ENCODE measurements at regions not wholly inside any gene's neighbourhood (a gene's known extent, or its start where the extent isn't known, plus 50 kb on each side); places are given as distances from the start of the nearest gene placed in this dataset.
"Not testable (repeated sequence)": the region's sequence is repeated elsewhere in the genome, so short reads cannot be mapped to it uniquely, and the experiment has no call there.

DNA sequence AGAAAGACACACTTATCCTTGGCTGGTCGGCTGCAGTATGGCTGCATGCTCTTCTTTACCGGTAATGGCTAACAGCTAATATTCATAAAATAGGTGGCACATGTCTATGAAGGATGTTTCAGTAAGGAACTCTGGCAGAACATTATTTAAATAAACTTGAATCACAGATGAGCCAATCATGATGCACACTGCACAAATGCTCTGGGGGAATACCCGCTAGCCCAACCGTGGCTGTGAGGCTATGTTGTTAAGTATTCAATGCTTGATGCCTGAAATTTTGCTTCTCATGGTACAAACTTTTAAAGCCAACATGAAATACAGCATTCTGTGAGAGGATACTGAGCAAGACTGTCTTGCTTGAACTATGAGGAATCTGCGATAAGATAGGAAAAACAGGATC lies 505.8 kb downstream of the ZEB2 start:
- Histone ChIP-seq H3K4me3 (ENCODE audit: low read length) (no peak overlapping the region), H3K27ac (ENCODE audit: low read length) (no peak overlapping the region), H3K36me3 (ENCODE audit: control insufficient read depth, low read depth, low read length) (no peaks in the 10 kb centered on the region), H3K27me3 (ENCODE audit: control insufficient read depth, insufficient read depth, low read length) (no peaks in the 10 kb centered on the region), H3K4me1 (ENCODE audit: control insufficient read depth, low read depth, low read length) (no peaks in the 10 kb centered on the region), H3K9me3 (ENCODE audit: control insufficient read depth, low read depth, low read length) (no peaks in the 10 kb centered on the region), H3K9ac (ENCODE audit: low read length) (no peak overlapping the region)

DNA sequence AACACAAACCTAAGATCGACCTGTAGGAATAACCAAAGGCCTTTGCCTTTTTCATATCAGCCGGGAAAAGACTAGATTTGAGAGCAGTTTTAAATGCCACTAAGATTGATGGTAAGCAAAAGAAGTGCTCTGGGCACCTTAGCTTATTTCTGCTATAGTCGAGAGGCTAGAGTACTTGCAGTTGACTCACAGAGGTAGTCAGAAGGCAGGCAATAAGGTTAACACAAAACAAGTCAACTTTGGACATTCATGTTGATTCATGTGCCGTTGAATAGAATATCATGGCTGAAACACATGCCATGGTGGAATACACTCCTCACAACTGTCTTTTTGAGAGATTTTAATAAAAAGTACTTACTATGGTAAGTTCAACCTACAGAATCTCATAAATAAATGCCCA lies 507.6 kb downstream of the ZEB2 start:
- Histone ChIP-seq H3K9ac (ENCODE audit: low read length) (no peak overlapping the region), H3K27me3 (ENCODE audit: control insufficient read depth, insufficient read depth, low read length) (no peaks in the 10 kb centered on the region), H3K9me3 (ENCODE audit: control insufficient read depth, low read depth, low read length) (no peaks in the 10 kb centered on the region), H3K36me3 (ENCODE audit: control insufficient read depth, low read depth, low read length) (no peaks in the 10 kb centered on the region), H3K4me3 (ENCODE audit: low read length) (no peak overlapping the region), H3K4me1 (ENCODE audit: control insufficient read depth, low read depth, low read length) (no peaks in the 10 kb centered on the region), H3K27ac (ENCODE audit: low read length) (no peak overlapping the region)

DNA sequence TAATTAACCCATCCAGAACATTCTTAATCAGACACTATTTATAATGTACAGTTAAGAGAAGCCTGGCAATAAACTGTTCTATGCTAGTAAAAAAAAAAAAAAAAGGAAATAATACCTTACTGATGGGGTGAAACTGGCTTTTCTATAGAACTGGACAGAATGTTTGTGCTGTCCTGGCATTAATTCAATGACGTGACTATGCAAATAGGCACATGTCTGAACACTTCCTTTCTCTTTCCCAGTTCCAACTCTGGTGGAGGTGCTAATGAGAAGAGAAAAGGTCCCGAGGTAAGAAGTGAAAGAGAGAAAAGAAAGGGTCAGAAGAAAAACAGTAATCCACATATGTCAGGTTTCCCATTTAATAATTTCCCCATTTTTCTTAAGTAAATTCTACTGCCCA lies 508.4 kb downstream of the ZEB2 start:
- H3K4me1 ChIP-seq (ENCODE audit: control insufficient read depth, low read depth, low read length) = no peaks in the 10 kb centered on the region
- no peak overlapping the region for H3K4me3 ChIP-seq (ENCODE audit: low read length)
- H3K27me3 ChIP-seq (ENCODE audit: control insufficient read depth, insufficient read depth, low read length) = no peaks in the 10 kb centered on the region
- no peaks in the 10 kb centered on the region for H3K9me3 ChIP-seq (ENCODE audit: control insufficient read depth, low read depth, low read length)
- no peak overlapping the region for H3K9ac ChIP-seq (ENCODE audit: low read length)
- H3K27ac ChIP-seq (ENCODE audit: low read length) = no peak overlapping the region
- H3K36me3 ChIP-seq (ENCODE audit: control insufficient read depth, low read depth, low read length) = no peaks in the 10 kb centered on the region

DNA sequence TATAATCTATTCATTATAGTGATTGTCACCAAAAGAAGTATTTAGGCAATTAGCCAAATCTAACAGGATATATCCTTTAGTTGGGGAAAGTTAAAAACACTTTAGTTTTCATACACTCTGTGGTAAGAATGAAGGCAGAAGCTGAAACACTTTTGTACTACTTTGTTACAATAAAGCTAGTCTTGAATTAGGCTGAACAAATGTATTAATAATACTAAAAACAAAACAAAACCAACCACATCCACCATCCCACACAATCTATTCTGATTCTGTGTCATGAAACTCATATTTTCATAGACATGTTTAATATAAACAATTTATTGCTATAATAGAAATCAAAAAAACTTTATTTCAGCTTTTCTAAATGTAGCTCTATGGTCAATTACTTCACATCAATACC lies 508.8 kb downstream of the ZEB2 start:
- H3K9me3 ChIP-seq (ENCODE audit: control insufficient read depth, low read depth, low read length) = no peaks in the 10 kb centered on the region
- H3K4me1 ChIP-seq (ENCODE audit: control insufficient read depth, low read depth, low read length) = no peaks in the 10 kb centered on the region
- H3K27me3 ChIP-seq (ENCODE audit: control insufficient read depth, insufficient read depth, low read length) = no peaks in the 10 kb centered on the region
- H3K27ac ChIP-seq (ENCODE audit: low read length) = no peak overlapping the region
- H3K4me3 ChIP-seq (ENCODE audit: low read length) = no peak overlapping the region
- H3K9ac ChIP-seq (ENCODE audit: low read length) = no peak overlapping the region
- no peaks in the 10 kb centered on the region for H3K36me3 ChIP-seq (ENCODE audit: control insufficient read depth, low read depth, low read length)

DNA sequence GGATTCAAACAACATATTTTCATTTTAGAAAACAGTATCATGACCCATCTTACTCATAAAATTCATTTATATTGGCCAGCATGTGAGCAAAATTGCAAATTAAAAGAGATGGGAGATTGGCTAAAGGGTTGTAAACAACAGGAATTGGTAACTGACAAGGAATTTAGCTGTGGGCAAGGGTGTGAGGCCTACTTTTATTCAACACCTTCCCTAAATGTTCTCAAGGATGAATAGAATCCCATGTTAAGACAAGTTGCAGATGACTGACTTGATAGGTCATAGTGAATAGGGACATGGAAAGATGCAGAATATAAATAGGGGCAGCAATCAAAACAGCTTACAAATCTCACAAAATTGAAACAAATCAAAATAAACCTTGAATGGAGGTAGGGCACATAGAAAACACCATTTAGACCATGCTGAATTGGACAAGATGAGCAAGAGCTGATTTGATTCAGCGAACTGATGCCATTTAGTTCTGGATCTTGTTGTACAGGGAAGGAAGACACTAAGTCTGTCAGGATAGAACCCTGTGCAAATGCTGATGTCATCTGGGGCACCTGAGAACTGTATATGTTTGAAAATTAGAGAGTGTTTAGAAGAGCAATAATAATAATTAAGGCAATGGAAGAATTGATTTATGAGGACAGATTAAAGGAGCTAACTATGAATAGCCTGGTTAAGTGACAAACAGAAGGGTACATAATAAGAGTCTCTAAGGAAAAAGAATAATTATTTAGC lies 509.7 kb downstream of the ZEB2 start:
- H3K27ac ChIP-seq (ENCODE audit: low read length) = no peak overlapping the region
- no peaks in the 10 kb centered on the region for H3K4me1 ChIP-seq (ENCODE audit: control insufficient read depth, low read depth, low read length)
- no peaks in the 10 kb centered on the region for H3K27me3 ChIP-seq (ENCODE audit: control insufficient read depth, insufficient read depth, low read length)
- no peaks in the 10 kb centered on the region for H3K36me3 ChIP-seq (ENCODE audit: control insufficient read depth, low read depth, low read length)
- no peak overlapping the region for H3K9ac ChIP-seq (ENCODE audit: low read length)
- no peaks in the 10 kb centered on the region for H3K9me3 ChIP-seq (ENCODE audit: control insufficient read depth, low read depth, low read length)
- H3K4me3 ChIP-seq (ENCODE audit: low read length) = no peak overlapping the region

DNA sequence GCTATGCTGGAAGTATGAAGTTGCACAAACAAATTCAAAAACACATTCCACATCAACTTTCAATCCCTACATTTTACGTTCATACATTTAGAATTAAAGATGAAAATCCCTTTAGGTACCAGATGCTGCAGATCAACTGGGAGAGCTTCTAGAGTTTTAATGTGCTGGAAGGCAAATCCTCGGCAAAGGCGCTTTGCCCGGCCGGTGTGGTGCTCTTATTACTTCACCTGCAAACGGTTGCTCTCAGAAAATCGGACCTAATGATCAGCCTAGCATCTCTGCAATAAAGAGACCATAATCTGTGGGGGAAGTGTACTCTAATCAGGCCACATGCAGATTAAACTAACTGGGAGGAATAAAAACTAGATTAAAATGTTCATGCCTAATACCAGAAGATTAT lies 513.8 kb downstream of the ZEB2 start:
- H3K27ac ChIP-seq (ENCODE audit: low read length) = no peak overlapping the region
- H3K27me3 ChIP-seq (ENCODE audit: control insufficient read depth, insufficient read depth, low read length) = no peaks in the 10 kb centered on the region
- no peak overlapping the region for H3K9ac ChIP-seq (ENCODE audit: low read length)
- H3K4me1 ChIP-seq (ENCODE audit: control insufficient read depth, low read depth, low read length) = peaks cover 10% of the 10 kb centered on the region
- H3K9me3 ChIP-seq (ENCODE audit: control insufficient read depth, low read depth, low read length) = no peaks in the 10 kb centered on the region
- H3K4me3 ChIP-seq (ENCODE audit: low read length) = no peak overlapping the region
- no peaks in the 10 kb centered on the region for H3K36me3 ChIP-seq (ENCODE audit: control insufficient read depth, low read depth, low read length)

DNA sequence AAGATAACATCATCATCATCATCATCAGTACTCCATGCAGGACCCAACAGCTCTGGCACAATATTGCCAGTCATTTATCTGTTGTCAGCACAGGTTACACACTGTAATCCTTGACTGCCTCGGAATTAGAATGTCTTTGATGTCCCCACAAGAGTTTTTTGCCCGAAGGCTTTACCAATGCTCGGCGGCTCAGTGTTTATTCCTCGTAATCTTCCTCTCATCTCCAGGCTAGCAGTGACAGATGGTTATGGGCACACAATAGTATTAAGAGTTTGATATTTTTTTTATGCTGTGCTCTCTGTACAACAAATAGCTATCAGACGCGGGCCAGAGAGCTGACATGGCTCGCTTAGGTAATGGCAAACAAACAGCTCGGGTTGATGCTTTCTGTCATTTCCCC lies 515.2 kb downstream of the ZEB2 start:
- H3K4me3 ChIP-seq (ENCODE audit: low read length) = no peak overlapping the region
- no peaks in the 10 kb centered on the region for H3K9me3 ChIP-seq (ENCODE audit: control insufficient read depth, low read depth, low read length)
- no peak overlapping the region for H3K27ac ChIP-seq (ENCODE audit: low read length)
- H3K36me3 ChIP-seq (ENCODE audit: control insufficient read depth, low read depth, low read length) = no peaks in the 10 kb centered on the region
- no peak overlapping the region for H3K9ac ChIP-seq (ENCODE audit: low read length)
- peaks cover 10% of the 10 kb centered on the region for H3K4me1 ChIP-seq (ENCODE audit: control insufficient read depth, low read depth, low read length)
- no peaks in the 10 kb centered on the region for H3K27me3 ChIP-seq (ENCODE audit: control insufficient read depth, insufficient read depth, low read length)

DNA sequence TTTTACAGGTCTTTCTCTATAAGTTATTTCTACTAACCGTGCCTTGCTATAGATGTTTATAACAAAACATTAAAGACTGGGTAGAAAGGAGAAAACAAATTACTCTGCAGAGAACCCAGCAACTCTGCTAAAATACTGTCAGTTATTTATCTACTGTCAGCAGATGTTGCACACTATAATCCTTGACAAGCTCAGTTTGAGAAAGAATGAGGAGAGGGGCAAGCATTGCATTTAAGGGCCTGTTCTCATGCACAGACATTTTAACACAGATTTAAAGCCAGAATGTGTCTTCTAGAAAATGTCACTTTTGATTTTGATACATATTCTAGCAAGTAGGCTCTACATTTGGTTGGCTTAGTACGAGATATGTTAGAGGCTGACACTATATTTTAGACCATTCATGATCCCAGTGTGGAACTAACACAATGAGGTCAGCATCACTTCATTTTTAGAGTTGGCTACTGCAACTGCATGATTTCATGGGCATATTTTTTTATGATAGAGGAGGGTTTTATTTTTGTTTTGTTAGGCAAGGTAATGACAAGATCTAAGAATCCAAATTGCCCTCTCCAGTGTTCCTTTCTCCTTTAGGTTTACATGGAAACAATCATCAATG lies 516.4 kb downstream of the ZEB2 start:
- Histone ChIP-seq H3K9me3 (ENCODE audit: control insufficient read depth, low read depth, low read length) (no peaks in the 10 kb centered on the region), H3K4me1 (ENCODE audit: control insufficient read depth, low read depth, low read length) (peaks cover 10% of the 10 kb centered on the region), H3K27ac (ENCODE audit: low read length) (no peak overlapping the region), H3K9ac (ENCODE audit: low read length) (no peak overlapping the region), H3K36me3 (ENCODE audit: control insufficient read depth, low read depth, low read length) (no peaks in the 10 kb centered on the region), H3K27me3 (ENCODE audit: control insufficient read depth, insufficient read depth, low read length) (no peaks in the 10 kb centered on the region), H3K4me3 (ENCODE audit: low read length) (no peak overlapping the region)

DNA sequence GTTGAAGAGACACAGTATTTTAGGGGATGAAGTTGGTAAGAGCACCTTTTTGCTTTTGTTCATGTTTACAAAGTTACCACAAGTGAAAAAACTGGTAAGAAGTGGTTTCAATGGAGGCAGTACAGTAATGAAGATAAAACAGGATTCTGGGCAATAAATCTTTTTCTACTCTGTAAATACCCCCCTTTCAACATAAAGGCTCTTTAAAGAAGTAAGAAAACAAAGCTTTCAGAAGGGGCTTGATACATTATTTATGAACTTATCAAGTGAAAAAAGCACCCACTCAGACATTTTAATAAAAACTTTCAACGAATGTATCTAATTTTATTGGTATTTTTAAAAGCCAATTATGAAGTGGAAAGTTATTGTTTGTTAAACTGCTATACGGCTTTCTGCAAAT lies 522.9 kb downstream of the ZEB2 start:
- Histone ChIP-seq H3K9me3 (ENCODE audit: control insufficient read depth, low read depth, low read length) (no peaks in the 10 kb centered on the region), H3K27ac (ENCODE audit: low read length) (no peak overlapping the region), H3K4me3 (ENCODE audit: low read length) (no peak overlapping the region), H3K9ac (ENCODE audit: low read length) (no peak overlapping the region), H3K27me3 (ENCODE audit: control insufficient read depth, insufficient read depth, low read length) (no peaks in the 10 kb centered on the region), H3K36me3 (ENCODE audit: control insufficient read depth, low read depth, low read length) (no peaks in the 10 kb centered on the region), H3K4me1 (ENCODE audit: control insufficient read depth, low read depth, low read length) (no peaks in the 10 kb centered on the region)

DNA sequence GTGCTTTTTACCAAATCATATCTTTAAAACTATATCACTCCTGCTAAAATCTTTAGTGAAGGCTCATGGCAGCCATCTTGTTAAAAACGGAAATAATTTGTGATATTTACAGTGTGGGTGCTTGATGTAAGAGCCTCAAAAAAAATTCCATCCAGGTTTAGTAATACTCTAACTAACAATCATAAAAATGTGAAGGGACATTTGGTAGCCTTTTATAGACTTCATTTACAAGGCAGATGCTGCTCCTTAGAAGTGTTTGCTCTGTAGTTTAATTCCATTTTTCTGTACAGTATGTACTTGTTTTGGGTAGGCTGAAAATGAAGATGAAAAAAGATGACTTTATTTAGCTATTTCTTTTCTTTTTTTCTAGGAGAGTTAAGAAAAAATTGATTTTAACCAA lies 525.0 kb downstream of the ZEB2 start:
- H3K4me1 ChIP-seq (ENCODE audit: control insufficient read depth, low read depth, low read length) = no peaks in the 10 kb centered on the region
- no peak overlapping the region for H3K27ac ChIP-seq (ENCODE audit: low read length)
- no peak overlapping the region for H3K4me3 ChIP-seq (ENCODE audit: low read length)
- H3K36me3 ChIP-seq (ENCODE audit: control insufficient read depth, low read depth, low read length) = no peaks in the 10 kb centered on the region
- H3K9me3 ChIP-seq (ENCODE audit: control insufficient read depth, low read depth, low read length) = peaks cover 6% of the 10 kb centered on the region
- no peak overlapping the region for H3K9ac ChIP-seq (ENCODE audit: low read length)
- H3K27me3 ChIP-seq (ENCODE audit: control insufficient read depth, insufficient read depth, low read length) = no peaks in the 10 kb centered on the region

DNA sequence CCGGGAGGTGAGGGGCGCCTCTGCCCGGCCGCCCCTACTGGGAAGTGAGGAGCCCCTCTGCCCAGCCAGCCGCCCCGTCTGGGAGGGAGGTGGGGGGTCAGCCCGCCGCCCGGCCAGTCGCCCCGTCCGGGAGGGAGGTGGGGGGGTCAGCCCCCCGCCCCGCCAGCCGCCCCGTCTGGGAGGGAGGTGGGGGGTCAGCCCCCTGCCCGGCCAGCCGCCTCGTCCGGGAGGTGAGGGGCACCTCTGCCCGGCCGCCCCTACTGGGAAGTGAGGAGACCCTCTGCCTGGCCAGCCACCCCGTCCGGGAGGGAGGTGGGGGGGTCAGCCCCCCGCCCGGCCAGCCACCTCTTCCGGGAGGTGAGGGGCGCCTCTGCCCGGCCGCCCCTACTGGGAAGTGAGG lies 528.3 kb downstream of the ZEB2 start:
- not testable (repeated sequence) for H3K27ac ChIP-seq (ENCODE audit: low read length); H3K9me3 ChIP-seq (ENCODE audit: control insufficient read depth, low read depth, low read length); H3K36me3 ChIP-seq (ENCODE audit: control insufficient read depth, low read depth, low read length); H3K4me1 ChIP-seq (ENCODE audit: control insufficient read depth, low read depth, low read length); H3K27me3 ChIP-seq (ENCODE audit: control insufficient read depth, insufficient read depth, low read length); H3K9ac ChIP-seq (ENCODE audit: low read length); H3K4me3 ChIP-seq (ENCODE audit: low read length)

DNA sequence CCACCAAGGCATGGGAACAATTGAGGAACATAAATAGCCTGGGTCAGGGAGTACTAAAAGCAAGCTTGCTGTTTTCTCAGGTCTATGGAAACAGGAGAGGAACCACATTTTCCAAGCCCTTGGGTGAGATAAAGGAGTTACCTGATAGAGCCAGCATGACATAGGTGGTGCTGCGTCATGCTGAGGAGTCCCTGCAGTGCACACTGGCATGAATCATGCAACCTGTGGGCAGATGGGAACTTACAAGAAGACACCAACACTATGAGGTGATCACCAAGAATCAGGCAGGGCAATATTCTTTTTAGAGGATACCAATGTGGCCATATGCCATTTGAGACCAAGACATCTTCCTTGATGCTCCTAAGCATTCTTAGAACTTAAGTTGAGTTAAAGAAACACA lies 531.8 kb downstream of the ZEB2 start:
- no peaks in the 10 kb centered on the region for H3K27me3 ChIP-seq (ENCODE audit: control insufficient read depth, insufficient read depth, low read length)
- no peaks in the 10 kb centered on the region for H3K36me3 ChIP-seq (ENCODE audit: control insufficient read depth, low read depth, low read length)
- no peaks in the 10 kb centered on the region for H3K4me1 ChIP-seq (ENCODE audit: control insufficient read depth, low read depth, low read length)
- H3K4me3 ChIP-seq (ENCODE audit: low read length) = no peak overlapping the region
- H3K9me3 ChIP-seq (ENCODE audit: control insufficient read depth, low read depth, low read length) = peaks cover 6% of the 10 kb centered on the region
- H3K9ac ChIP-seq (ENCODE audit: low read length) = no peak overlapping the region
- no peak overlapping the region for H3K27ac ChIP-seq (ENCODE audit: low read length)

All from iPS-18a (cell line).